HEK293 (cell line): ENCODE measurements at regions not wholly inside any gene's neighbourhood (a gene's known extent, or its start where the extent isn't known, plus 50 kb on each side); places are given as distances from the start of the nearest gene placed in this dataset.

Experiments used
- CTCF ChIA-PET: fragments of 350-600 bp; formaldehyde crosslinking; extraction: SDS; loops from one replicate; lab custom pipeline; 2021; ENCODE audit warnings: antibody characterized with exemption; lab: Yijun Ruan, JAX
- POLR2A ChIA-PET: fragments of 300-600 bp; formaldehyde crosslinking; extraction: SDS; loops from one replicate; lab custom pipeline; 2020; ENCODE audit warnings: antibody characterized with exemption, inconsistent platforms; lab: Yijun Ruan, JAX
- H3K27ac ChIP-seq: fragments of 200-500 bp; sonication (Bioruptor generic); 2 replicates; pipeline ENCODE4 v1.5.1; 2014; ENCODE audit warnings: low read depth, low read length, control low read depth, inconsistent platforms; ENCODE audit errors: extremely low read depth
- H3K36me3 ChIP-seq, 2 experiments: fragments of 200-500 bp in 1 of 2; sonication (Bioruptor generic) in 1 of 2; 1 replicate in 1 of 2; 2 replicates in 1 of 2; pipeline ENCODE4 v1.5.1; 2014 to 2017; ENCODE audit warnings: inconsistent platforms in 2 of 2, low read length in 2 of 2; ENCODE audit not compliant: control insufficient read depth in 2 of 2, insufficient read depth in 1 of 2
- H3K4me1 ChIP-seq: fragments of 200-500 bp; sonication (Bioruptor generic); 2 replicates; pipeline ENCODE4 v1.5.1; 2014; ENCODE audit warnings: mild to moderate bottlenecking, low read length, inconsistent platforms; ENCODE audit not compliant: control insufficient read depth, insufficient read depth
- H3K4me3 ChIP-seq: 2 replicates; pipeline ENCODE4 v1.5.1; 2011; ENCODE audit warnings: low read depth, mild to moderate bottlenecking, control low read depth, low read length, moderate library complexity
- H3K9me3 ChIP-seq: fragments of 200-500 bp; sonication (Bioruptor generic); 2 replicates; pipeline ENCODE4 v1.5.1; 2014; ENCODE audit warnings: low read depth, low read length, inconsistent platforms; ENCODE audit not compliant: control insufficient read depth, insufficient read depth
- BCL11B ChIP-seq: fragments of 450-650 bp; formaldehyde crosslinking; IDR thresholded peaks from 2 replicates; pipeline ENCODE4 v1.5.1; 2016; ENCODE audit warnings: low read depth, missing biosample characterization, missing genetic modification characterization
- GLI2 ChIP-seq: fragments of 450-650 bp; formaldehyde crosslinking; IDR thresholded peaks from 2 replicates; pipeline ENCODE4; 2017; ENCODE audit warnings: missing biosample characterization, missing genetic modification characterization, low read depth, borderline replicate concordance
- GLI4 ChIP-seq: fragments of 450-650 bp; formaldehyde crosslinking; IDR thresholded peaks from 2 replicates; pipeline ENCODE4 v1.5.1; 2016; ENCODE audit warnings: missing biosample characterization, missing genetic modification characterization
- MZF1 ChIP-seq: fragments of 450-650 bp; formaldehyde crosslinking; IDR thresholded peaks from 2 replicates; pipeline ENCODE4 v1.5.1; 2017; ENCODE audit warnings: missing biosample characterization, missing genetic modification characterization, borderline replicate concordance
- SP2 ChIP-seq: fragments of 450-650 bp; formaldehyde crosslinking; IDR thresholded peaks from 2 replicates; pipeline ENCODE4 v1.5.1; 2016; ENCODE audit warnings: missing biosample characterization, missing genetic modification characterization
- TRIM28 ChIP-seq: IDR thresholded peaks from 2 replicates; pipeline ENCODE4 v1.6.1; 2011; ENCODE audit warnings: low read length, control low read depth, borderline replicate concordance
- ZBTB8A ChIP-seq: fragments of 450-650 bp; formaldehyde crosslinking; IDR thresholded peaks from 2 replicates; pipeline ENCODE4 v1.5.1; 2016; ENCODE audit warnings: missing biosample characterization, missing genetic modification characterization
- ZFP3 ChIP-seq: fragments of 450-650 bp; formaldehyde crosslinking; IDR thresholded peaks from 2 replicates; pipeline ENCODE4 v1.5.1; 2016; ENCODE audit warnings: low read depth, missing biosample characterization, missing genetic modification characterization
- ZFP69B ChIP-seq: fragments of 450-650 bp; formaldehyde crosslinking; IDR thresholded peaks from 2 replicates; pipeline ENCODE4 v1.5.1; 2016; ENCODE audit warnings: missing biosample characterization, missing genetic modification characterization
- ZNF112 ChIP-seq: fragments of 450-650 bp; formaldehyde crosslinking; IDR thresholded peaks from 2 replicates; pipeline ENCODE4 v1.5.0; 2017; ENCODE audit warnings: missing biosample characterization, missing genetic modification characterization
- ZNF133 ChIP-seq: fragments of 450-650 bp; formaldehyde crosslinking; IDR thresholded peaks from 2 replicates; pipeline ENCODE4 v1.5.1; 2016; ENCODE audit warnings: missing biosample characterization, missing genetic modification characterization
- ZNF140 ChIP-seq: fragments of 450-650 bp; formaldehyde crosslinking; IDR thresholded peaks from 2 replicates; pipeline ENCODE4 v1.5.1; 2016; ENCODE audit warnings: missing biosample characterization, missing genetic modification characterization
- ZNF211 ChIP-seq: fragments of 450-650 bp; formaldehyde crosslinking; IDR thresholded peaks from 2 replicates; pipeline ENCODE4 v1.5.1; 2016; ENCODE audit warnings: low read depth, missing biosample characterization, missing genetic modification characterization
- ZNF354C ChIP-seq: fragments of 450-650 bp; formaldehyde crosslinking; IDR thresholded peaks from 2 replicates; pipeline ENCODE4 v1.5.1; 2016; ENCODE audit warnings: missing biosample characterization, missing genetic modification characterization, low read depth, borderline replicate concordance
- ZNF423 ChIP-seq: fragments of 450-650 bp; formaldehyde crosslinking; IDR thresholded peaks from 2 replicates; pipeline ENCODE4 v1.5.1; 2016; ENCODE audit warnings: missing biosample characterization, missing genetic modification characterization
- ZNF544 ChIP-seq: fragments of 450-650 bp; formaldehyde crosslinking; IDR thresholded peaks from 2 replicates; pipeline ENCODE4 v1.5.0; 2017; ENCODE audit warnings: missing biosample characterization, missing genetic modification characterization
- ZNF548 ChIP-seq: fragments of 450-650 bp; formaldehyde crosslinking; IDR thresholded peaks from 2 replicates; pipeline ENCODE4 v1.5.1; 2016; ENCODE audit warnings: missing biosample characterization, missing genetic modification characterization
- ZNF596 ChIP-seq: fragments of 450-650 bp; IDR thresholded peaks from 2 replicates; pipeline ENCODE4 v1.5.0; 2018; ENCODE audit warnings: missing biosample characterization, mild to moderate bottlenecking, missing genetic modification characterization, moderate library complexity
- ZNF621 ChIP-seq: fragments of 450-650 bp; formaldehyde crosslinking; IDR thresholded peaks from 2 replicates; pipeline ENCODE4 v1.5.1; 2017; ENCODE audit warnings: missing biosample characterization, missing genetic modification characterization
- ZNF626 ChIP-seq: fragments of 450-650 bp; sonication (Bioruptor Pico); formaldehyde crosslinking; IDR thresholded peaks from 2 replicates; pipeline ENCODE4 v1.5.1; 2018; ENCODE audit warnings: missing biosample characterization, missing genetic modification characterization, inconsistent platforms
- ZNF670 ChIP-seq: fragments of 450-650 bp; formaldehyde crosslinking; IDR thresholded peaks from 2 replicates; pipeline ENCODE4 v1.5.1; 2016; ENCODE audit warnings: missing biosample characterization, missing genetic modification characterization, low read depth
- ZSCAN23 ChIP-seq: fragments of 450-650 bp; formaldehyde crosslinking; IDR thresholded peaks from 2 replicates; pipeline ENCODE4 v1.5.1; 2016; ENCODE audit warnings: missing biosample characterization, missing genetic modification characterization
- ZXDB ChIP-seq: fragments of 450-650 bp; formaldehyde crosslinking; IDR thresholded peaks from 2 replicates; pipeline ENCODE4 v1.5.1; 2016; ENCODE audit warnings: missing biosample characterization, missing genetic modification characterization
- TF ChIP-seq, protein P1 (sequence below): fragments of 450-650 bp; formaldehyde crosslinking; IDR thresholded peaks from 2 replicates; pipeline ENCODE4 v1.5.1; 2016; ENCODE audit warnings: missing biosample characterization, missing genetic modification characterization
- TF ChIP-seq, protein P2 (sequence below): fragments of 450-650 bp; formaldehyde crosslinking; IDR thresholded peaks from 2 replicates; pipeline ENCODE4 v1.5.1; 2017; ENCODE audit warnings: missing biosample characterization, missing genetic modification characterization

DNA sequence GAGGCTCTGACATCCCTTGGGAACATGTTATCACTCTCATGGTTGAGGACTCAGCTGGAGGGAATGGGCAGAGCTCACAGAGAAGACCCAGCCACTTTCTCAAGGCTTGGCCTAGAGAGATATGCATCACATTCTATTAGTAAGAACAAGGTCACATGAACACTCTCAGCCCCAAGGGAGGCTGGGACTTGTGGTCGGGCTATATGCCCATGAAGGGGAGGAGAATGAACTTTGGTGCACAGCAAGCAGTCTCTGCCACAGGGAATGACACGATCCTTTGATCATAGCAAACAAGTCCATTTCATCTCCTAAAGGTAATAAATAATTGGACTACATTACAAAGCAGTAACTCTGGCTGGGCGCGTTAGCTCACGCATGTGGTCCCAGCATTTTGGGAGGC lies 105.7 kb downstream of the SYF2 start:
- H3K4me1 ChIP-seq = no peaks in the 10 kb centered on the region
- ChIA-PET CTCF (interaction anchor here (0.7 kb wide), 2 partner anchors 16 to 691 kb away, joined by 3 read pairs; no protein-coding TSS in a partner anchor), POLR2A (no interaction called here)

DNA sequence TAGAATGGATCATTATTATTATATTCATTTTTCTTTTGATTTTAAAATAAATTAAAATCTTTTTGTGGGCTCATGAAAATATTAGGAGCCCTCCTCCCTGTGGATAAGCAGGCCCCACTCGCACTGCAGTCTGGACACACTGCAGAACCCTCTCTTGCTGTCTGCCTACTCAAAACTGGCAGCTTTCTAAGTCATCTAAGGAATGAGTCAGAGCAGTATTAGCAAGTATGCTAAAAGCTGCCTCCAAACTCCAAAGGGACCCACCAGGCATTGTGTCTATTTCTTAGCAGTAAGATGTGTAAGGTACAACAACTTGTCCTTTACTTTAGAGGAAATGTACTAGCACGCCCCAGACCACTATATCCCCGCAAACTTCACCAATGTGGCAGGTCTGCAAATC lies 108.8 kb downstream of the SYF2 start:
- H3K36me3 ChIP-seq = no peaks in the 10 kb centered on the region
- H3K4me1 ChIP-seq = no peaks in the 10 kb centered on the region
- H3K27ac ChIP-seq = no peak overlapping the region
- POLR2A ChIA-PET = no interaction called here
- H3K4me3 ChIP-seq = no peak overlapping the region
- CTCF ChIA-PET = interaction anchor here (0.6 to 1.2 kb wide), 2 partner anchors 119 to 225 kb away, joined by 3 to 6 read pairs; no protein-coding TSS in a partner anchor
- H3K9me3 ChIP-seq = no peaks in the 10 kb centered on the region
- TF ChIP-seq ZSCAN23 (tag by site-specific recombination) (no peak), ZNF211 (tag by site-specific recombination) (no peak), GLI2 (tag by site-specific recombination) (no peak)
- TF ChIP-seq, protein P1, sequence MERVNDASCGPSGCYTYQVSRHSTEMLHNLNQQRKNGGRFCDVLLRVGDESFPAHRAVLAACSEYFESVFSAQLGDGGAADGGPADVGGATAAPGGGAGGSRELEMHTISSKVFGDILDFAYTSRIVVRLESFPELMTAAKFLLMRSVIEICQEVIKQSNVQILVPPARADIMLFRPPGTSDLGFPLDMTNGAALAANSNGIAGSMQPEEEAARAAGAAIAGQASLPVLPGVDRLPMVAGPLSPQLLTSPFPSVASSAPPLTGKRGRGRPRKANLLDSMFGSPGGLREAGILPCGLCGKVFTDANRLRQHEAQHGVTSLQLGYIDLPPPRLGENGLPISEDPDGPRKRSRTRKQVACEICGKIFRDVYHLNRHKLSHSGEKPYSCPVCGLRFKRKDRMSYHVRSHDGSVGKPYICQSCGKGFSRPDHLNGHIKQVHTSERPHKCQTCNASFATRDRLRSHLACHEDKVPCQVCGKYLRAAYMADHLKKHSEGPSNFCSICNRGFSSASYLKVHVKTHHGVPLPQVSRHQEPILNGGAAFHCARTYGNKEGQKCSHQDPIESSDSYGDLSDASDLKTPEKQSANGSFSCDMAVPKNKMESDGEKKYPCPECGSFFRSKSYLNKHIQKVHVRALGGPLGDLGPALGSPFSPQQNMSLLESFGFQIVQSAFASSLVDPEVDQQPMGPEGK (tag by site-specific recombination) = no peak
- TF ChIP-seq, all 188 proteins: peak for 0

More for the DNA sequence above, 105.7 kb downstream of the SYF2 start:
- Histone ChIP-seq H3K36me3 (no peaks in the 10 kb centered on the region), H3K27ac (no peak overlapping the region), H3K4me3 (no peak overlapping the region), H3K9me3 (no peaks in the 10 kb centered on the region)
- TF ChIP-seq ZBTB8A (tag by site-specific recombination) (no peak), ZNF544 (tag by site-specific recombination) (no peak), ZNF670 (no peak)
- TF ChIP-seq, all 188 proteins: peak for 0

DNA sequence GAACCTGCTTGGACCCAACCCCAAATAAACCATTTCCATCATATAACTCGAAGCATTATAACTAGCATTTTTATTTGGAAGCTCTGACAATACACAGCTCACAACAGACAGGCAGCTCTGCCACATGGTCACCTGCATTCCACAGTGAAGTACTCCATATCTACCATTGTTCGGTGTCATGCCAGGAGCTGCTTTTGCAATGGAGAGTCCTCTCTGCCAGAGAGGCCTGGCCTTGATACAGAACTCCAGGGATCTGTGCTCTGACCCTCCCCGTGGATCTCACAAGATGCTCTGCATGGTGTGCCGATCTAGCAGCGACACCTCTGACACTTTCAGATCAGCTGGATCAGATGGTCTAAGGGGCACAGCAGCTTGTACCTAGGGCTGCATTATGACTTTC lies 109.6 kb downstream of the SYF2 start:
- Histone ChIP-seq H3K36me3 (no peaks in the 10 kb centered on the region), H3K27ac (no peak overlapping the region), H3K4me1 (no peaks in the 10 kb centered on the region), H3K4me3 (no peak overlapping the region), H3K9me3 (no peaks in the 10 kb centered on the region)
- no peak for TF ChIP-seq ZXDB (tag by site-specific recombination)
- CTCF ChIA-PET = interaction anchor here (0.5 to 1.2 kb wide), 4 partner anchors 21 to 224 kb away, joined by 3 to 6 read pairs (median 3); no protein-coding TSS in a partner anchor
- POLR2A ChIA-PET = no interaction called here

DNA sequence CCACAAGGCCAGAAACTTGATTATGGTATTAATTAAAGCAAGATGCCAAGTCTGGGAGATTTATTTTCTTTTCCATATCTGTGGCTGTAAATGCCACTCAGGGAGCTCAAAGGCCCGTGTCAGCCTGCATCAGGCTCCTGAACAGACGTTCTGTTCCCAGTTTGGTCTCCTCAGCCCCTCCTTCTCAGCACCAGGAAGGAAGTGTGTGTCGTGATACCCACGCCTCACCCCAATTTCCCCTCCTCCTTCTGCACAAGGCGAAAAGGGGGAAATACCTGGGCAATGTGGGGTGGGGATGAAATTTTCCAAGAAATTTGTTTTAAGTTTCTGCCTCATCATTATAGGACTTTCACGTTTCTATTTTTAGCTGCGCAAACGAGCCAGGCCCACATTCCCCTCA lies 112.0 kb downstream of the SYF2 start:
- H3K9me3 ChIP-seq = no peaks in the 10 kb centered on the region
- H3K4me1 ChIP-seq = no peaks in the 10 kb centered on the region
- CTCF ChIA-PET = no interaction called here
- POLR2A ChIA-PET = no interaction called here
- no peaks in the 10 kb centered on the region for H3K36me3 ChIP-seq
- H3K4me3 ChIP-seq = no peak overlapping the region
- H3K27ac ChIP-seq = no peak overlapping the region
- TF ChIP-seq ZNF596 (tag by site-specific recombination) (no peak), ZNF626 (tag by site-specific recombination) (no peak), ZNF140 (tag by site-specific recombination) (no peak), ZNF354C (tag by site-specific recombination) (no peak), ZNF423 (tag by site-specific recombination) (no peak), ZFP69B (tag by site-specific recombination) (no peak), BCL11B (no peak), ZNF621 (tag by site-specific recombination) (no peak), ZNF112 (tag by site-specific recombination) (no peak), MZF1 (tag by site-specific recombination) (no peak), ZFP3 (no peak), ZNF133 (tag by site-specific recombination) (no peak), GLI4 (tag by site-specific recombination) (no peak), ZNF548 (tag by site-specific recombination) (no peak), TRIM28 (no peak), ZNF670 (no peak), SP2 (tag by site-specific recombination) (no peak)
- TF ChIP-seq, protein P2, sequence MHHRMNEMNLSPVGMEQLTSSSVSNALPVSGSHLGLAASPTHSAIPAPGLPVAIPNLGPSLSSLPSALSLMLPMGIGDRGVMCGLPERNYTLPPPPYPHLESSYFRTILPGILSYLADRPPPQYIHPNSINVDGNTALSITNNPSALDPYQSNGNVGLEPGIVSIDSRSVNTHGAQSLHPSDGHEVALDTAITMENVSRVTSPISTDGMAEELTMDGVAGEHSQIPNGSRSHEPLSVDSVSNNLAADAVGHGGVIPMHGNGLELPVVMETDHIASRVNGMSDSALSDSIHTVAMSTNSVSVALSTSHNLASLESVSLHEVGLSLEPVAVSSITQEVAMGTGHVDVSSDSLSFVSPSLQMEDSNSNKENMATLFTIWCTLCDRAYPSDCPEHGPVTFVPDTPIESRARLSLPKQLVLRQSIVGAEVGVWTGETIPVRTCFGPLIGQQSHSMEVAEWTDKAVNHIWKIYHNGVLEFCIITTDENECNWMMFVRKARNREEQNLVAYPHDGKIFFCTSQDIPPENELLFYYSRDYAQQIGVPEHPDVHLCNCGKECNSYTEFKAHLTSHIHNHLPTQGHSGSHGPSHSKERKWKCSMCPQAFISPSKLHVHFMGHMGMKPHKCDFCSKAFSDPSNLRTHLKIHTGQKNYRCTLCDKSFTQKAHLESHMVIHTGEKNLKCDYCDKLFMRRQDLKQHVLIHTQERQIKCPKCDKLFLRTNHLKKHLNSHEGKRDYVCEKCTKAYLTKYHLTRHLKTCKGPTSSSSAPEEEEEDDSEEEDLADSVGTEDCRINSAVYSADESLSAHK (tag by site-specific recombination) = no peak
